ENCODE measurements at regions not wholly inside any gene's neighbourhood (a gene's known extent, or its start where the extent isn't known, plus 50 kb on each side); places are given as distances from the start of the nearest gene placed in this dataset.

- peaks cover 10 to 11% of the 10 kb centered on the region in 2 donors for H3K4me1 ChIP-seq
- peak overlapping the region; percentile 35 to 72 for H3K27ac ChIP-seq
- peak; percentile 60 to 73 for DNase-seq
- no peaks in the 10 kb centered on the region for H3K27me3 ChIP-seq
- no peaks in the 10 kb centered on the region for H3K9me3 ChIP-seq
- H3K4me3 ChIP-seq: no peak overlapping the region
- intact Hi-C loops (cut with DNase I; ENCODE audit: low total_unique reads): no loop called here
- no peak for TF ChIP-seq POLR2A (IDR thresholded peaks at IDR 0.05)
- H3K36me3 ChIP-seq: no peaks in the 10 kb centered on the region
Measured at GRCh38 chr15:70165716-70166284, 68.1 kb upstream of the TLE3 start.

DNA sequence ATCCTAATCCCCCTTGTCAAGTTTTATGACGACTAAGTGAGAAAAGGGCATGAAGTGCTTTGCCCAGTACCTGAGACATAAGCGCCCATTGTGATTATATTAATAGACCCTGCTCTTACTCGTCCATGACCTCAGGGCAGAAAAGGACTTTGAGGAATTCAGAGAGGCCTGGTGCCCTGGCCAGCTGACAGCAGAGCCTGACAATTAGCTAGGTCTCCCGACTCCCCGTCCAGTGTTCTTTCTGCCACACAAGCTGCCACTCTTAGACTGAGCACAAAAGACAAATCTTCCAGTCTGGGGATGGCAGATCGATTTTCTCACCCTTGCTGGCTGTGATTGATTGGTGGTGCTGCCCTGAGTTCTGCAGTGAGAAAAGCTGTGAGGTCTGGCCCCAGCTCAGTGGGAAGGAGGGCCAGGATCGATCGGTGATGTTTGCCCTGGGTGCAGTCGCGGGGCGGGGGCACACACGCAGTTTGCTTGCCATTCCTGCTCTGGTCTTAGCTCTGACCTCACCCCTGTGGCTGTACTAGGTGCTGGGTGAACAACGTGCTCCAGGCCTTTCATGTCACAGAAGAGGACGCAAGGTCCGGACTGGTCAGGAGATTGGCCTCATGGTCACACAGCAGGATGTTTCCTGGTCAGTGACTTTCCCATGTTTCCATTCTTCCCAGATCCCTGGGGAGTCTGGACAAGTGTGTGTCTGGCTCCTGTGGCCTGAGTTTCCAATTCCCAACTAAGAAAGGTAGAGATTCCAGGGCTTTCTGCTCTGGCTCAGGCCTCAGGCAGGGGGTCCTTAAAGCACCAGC is 67.4 kb upstream of the TLE3 start:
- no peaks in the 10 kb centered on the region for H3K27me3 ChIP-seq
- no peak overlapping the region for H3K4me3 ChIP-seq
- H3K36me3 ChIP-seq: no peaks in the 10 kb centered on the region
- H3K4me1 ChIP-seq: peaks cover 11 to 14% of the 10 kb centered on the region in 2 donors
- intact Hi-C loops (cut with DNase I; ENCODE audit: low total_unique reads): no loop called here
- DNase-seq: no peak
- H3K9me3 ChIP-seq: no peaks in the 10 kb centered on the region
- TF ChIP-seq, protein P1, sequence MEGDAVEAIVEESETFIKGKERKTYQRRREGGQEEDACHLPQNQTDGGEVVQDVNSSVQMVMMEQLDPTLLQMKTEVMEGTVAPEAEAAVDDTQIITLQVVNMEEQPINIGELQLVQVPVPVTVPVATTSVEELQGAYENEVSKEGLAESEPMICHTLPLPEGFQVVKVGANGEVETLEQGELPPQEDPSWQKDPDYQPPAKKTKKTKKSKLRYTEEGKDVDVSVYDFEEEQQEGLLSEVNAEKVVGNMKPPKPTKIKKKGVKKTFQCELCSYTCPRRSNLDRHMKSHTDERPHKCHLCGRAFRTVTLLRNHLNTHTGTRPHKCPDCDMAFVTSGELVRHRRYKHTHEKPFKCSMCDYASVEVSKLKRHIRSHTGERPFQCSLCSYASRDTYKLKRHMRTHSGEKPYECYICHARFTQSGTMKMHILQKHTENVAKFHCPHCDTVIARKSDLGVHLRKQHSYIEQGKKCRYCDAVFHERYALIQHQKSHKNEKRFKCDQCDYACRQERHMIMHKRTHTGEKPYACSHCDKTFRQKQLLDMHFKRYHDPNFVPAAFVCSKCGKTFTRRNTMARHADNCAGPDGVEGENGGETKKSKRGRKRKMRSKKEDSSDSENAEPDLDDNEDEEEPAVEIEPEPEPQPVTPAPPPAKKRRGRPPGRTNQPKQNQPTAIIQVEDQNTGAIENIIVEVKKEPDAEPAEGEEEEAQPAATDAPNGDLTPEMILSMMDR (IDR thresholded peaks at IDR 0.05): no peak
- no peak for TF ChIP-seq POLR2A (IDR thresholded peaks at IDR 0.05)
- H3K27ac ChIP-seq: peak overlapping the region; percentile 35 to 72

- no peak for DNase-seq
- Histone ChIP-seq H3K27ac (no peak overlapping the region), H3K4me1 (peaks cover 11 to 14% of the 10 kb centered on the region in 2 donors), H3K36me3 (no peaks in the 10 kb centered on the region), H3K9me3 (no peaks in the 10 kb centered on the region), H3K4me3 (no peak overlapping the region), H3K27me3 (no peaks in the 10 kb centered on the region)
- TF ChIP-seq, protein P1 (IDR thresholded peaks at IDR 0.05): no peak
- no peak for TF ChIP-seq POLR2A (IDR thresholded peaks at IDR 0.05)
- intact Hi-C loops (cut with DNase I; ENCODE audit: low total_unique reads): no loop called here
Measured at GRCh38 chr15:70164156-70164900, 66.6 kb upstream of the TLE3 start.

DNA sequence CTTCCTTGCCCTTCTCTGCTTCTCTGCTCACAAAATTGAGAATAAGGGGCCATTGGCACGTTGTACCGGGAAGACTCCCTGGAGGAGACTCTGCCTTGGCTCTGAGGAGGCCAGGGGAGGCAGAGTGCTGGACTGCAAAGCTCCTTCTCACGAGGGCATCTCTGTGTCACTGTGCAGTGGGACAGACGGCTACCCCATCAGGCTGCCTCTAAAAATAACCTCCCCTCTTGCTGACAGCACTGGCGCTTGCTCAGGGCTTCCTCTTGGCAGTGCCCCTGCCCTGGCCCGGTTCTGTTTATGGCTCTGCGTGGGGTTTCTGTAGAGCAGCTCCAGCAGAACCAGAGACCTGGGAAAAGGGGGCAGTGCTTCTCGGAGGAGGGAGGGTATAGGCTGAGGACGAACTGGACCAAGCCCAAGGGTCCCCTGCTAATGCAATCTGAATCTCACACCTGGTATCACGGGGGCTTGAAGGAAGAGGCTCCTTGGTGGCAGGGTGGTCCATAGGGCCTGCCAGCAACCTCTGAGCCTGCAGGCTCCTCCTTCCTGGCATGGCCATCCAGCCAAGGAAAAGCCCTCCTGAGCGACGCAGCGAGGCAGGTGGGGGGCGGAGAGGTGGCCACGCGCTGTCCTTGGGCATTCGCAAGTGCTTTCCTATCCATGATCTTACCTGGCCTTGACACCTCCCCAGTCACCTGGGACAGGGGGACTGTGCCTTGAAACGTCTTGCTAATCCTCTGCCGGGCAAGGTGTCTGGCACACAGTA is 63.3 kb upstream of the TLE3 start:
- Histone ChIP-seq H3K4me3 (no peak overlapping the region), H3K4me1 (peaks cover 10 to 22% of the 10 kb centered on the region in 2 donors), H3K9me3 (no peaks in the 10 kb centered on the region), H3K27ac (no peak overlapping the region), H3K36me3 (no peaks in the 10 kb centered on the region), H3K27me3 (no peaks in the 10 kb centered on the region)
- intact Hi-C loops (cut with DNase I; ENCODE audit: low total_unique reads): no loop called here
- DNase-seq: no peak
- TF ChIP-seq, protein P1 (IDR thresholded peaks at IDR 0.05): no peak
- TF ChIP-seq POLR2A (IDR thresholded peaks at IDR 0.05): no peak

GRCh38 chr15:70160267-70160666 is 62.5 kb upstream of the TLE3 start:
- no peak overlapping the region for H3K4me3 ChIP-seq
- no peaks in the 10 kb centered on the region for H3K27me3 ChIP-seq
- no peak overlapping the region for H3K27ac ChIP-seq
- intact Hi-C loops (cut with DNase I; ENCODE audit: low total_unique reads): no loop called here
- H3K36me3 ChIP-seq: no peaks in the 10 kb centered on the region
- DNase-seq: no peak
- no peak for TF ChIP-seq POLR2A (IDR thresholded peaks at IDR 0.05)
- TF ChIP-seq, protein P1 (IDR thresholded peaks at IDR 0.05): no peak
- H3K4me1 ChIP-seq: peaks cover 6 to 15% of the 10 kb centered on the region in 2 donors
- no peaks in the 10 kb centered on the region for H3K9me3 ChIP-seq
